NCI-H2196 (cell line): ENCODE measurements at regions not wholly inside any gene's neighbourhood (a gene's known extent, or its start where the extent isn't known, plus 50 kb on each side); places are given as distances from the start of the nearest gene placed in this dataset.
"Not testable (repeated sequence)": the region's sequence is repeated elsewhere in the genome, so short reads cannot be mapped to it uniquely, and the experiment has no call there.

ENCODE experiments used
- DNase-seq: peaks from one replicate; lab custom pipeline; 2025; ENCODE audit not compliant: unreplicated experiment; lab: John Stamatoyannopoulos, UW

DNA sequence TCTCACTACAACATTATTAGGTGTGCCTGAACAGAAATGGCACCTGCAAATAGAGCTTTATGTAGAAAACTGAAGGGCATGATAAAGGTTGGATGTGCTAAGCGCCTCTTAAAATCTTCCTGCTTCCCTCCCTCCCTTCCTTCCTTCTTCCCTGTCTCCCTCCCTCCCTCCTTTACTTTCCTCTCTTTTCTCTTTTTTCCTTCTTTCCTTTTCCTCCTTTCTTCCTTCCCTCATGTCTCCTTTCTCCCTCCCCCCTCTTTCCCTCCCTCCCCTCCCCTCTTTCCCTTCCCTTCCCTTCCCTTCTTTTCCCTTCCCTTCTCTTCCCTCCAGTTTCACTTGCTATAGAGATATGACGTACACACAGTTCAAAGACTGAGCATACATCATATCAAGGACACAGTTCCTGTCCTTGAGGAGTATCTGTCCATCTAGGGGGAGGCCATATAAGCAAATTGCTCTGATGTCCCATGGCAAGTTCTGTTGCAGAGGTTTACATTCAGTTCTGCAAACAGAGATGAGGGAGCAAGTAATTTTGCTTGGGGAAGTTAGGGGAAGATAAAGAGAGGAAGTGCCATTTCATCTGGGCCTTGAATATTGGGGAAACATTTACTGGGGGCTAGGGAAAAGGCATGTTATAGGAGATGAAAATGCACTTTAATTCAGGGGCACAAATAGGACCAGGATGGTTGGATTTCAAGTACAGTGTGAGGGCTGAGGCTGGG lies 79.0 kb upstream of the EEF1E1 start:
- DNase-seq = no peak

DNA sequence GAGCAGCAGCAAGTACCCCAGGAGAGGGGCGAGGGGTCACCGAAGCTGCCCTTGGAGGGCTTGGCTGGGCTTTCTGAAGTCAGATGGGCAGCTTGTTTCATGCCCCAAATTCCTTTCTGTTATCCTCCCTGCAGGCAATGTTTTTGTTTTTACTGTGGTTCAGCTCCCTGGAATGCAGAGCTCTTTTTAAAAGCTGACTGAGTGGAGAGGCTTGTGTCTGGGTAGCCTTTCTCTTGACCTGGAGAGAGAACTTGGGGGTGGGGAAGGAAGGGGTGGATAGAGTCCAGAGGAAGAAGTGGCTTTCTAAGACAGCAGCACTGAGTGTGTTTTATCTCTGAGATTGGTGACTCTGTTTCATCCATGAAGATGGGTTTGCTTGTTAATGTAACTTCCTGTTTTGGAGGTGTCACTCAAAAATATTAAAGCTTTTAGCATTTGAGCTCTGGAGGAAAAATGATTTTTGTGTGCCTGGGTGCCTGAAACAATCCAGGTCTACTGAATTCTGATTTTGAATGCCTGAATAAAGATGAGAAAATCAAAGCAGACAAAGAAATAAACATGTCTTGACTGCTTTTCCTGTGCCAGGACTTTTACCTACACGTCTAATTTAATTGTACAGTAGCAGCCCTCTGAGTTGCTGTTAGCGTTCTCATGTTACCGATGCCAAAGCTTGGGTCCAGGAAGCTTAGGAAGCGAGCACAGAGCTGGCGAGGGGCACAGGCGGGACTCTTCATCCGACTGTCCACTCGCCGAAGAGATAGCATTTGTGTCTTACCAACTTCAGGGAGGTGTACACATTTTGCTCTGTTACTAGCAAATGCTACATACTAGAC lies 78.2 kb upstream of the EEF1E1 start:
- no peak for DNase-seq

DNA sequence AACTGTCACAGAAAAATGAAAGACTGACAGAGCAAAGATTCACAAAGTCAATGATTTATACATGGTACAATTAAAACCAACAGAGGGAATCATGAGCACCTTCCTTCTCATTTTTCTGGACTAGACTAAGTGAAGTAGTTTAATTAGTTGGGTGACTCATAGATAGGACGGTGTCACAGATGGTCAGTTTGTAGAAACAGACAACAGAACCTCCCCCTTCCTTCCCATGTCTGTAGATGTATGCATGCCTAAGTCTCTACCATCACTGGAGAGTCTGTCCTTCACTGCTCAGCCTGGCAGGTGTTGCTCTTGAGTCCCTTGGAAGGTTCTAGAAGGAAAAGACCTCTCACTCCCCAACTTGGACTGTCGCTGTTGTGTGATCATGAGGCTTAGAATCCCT lies 75.4 kb upstream of the EEF1E1 start:
- no peak for DNase-seq

DNA sequence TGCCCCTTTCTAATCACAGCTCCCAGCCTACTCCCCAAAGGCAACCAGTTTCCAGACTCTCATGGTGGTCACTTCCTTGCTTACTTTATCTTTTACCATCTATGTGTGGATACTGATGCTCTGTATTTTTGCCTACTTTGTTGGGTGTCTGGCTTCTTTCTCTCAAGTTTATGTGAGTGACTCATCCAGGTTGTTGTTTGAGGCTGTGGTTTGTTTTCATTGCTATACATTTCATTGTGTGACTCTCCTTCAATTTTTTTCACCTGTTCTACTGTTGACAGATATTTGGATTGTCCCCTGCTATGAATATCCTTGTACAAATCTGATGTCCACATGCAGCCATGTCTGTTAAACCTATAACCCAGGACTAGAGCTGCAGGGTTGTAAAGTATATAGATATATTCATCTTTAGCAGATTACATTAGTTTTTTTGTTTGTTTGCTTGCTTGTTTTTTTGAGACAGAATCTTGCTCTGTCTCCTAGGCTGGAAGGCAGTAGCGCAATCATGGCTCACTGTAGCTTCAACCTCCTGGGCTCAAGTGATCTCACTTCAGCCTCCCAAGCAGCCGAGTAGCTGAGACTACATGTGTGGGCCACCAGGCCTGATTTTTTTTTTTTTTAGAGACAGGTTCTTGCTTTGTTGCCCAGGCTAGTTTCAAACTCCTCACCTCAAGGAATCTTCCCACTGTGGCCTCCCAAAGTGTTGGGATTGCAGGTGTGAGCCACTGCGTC lies 72.9 kb upstream of the EEF1E1 start:
- DNase-seq = no peak

DNA sequence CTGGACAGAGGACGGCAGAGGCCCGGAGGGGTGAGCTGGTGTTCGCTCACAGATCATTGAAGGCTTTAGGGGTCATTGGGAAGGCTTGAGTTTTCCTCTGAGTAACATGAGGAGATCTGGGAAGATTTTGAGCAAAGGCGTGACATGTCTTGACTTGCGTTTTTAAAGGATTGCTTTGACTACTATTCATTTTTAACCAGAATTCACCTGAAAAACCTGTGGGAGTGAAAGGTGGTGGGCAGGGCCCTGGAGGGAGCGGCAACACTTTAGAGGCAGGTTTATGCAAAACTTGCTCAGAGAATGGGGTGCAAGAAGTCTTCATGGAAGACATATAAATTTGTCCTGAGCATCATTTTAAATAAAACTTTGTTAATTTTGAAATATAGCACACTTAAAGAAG lies 72.2 kb upstream of the EEF1E1 start:
- DNase-seq = no peak

DNA sequence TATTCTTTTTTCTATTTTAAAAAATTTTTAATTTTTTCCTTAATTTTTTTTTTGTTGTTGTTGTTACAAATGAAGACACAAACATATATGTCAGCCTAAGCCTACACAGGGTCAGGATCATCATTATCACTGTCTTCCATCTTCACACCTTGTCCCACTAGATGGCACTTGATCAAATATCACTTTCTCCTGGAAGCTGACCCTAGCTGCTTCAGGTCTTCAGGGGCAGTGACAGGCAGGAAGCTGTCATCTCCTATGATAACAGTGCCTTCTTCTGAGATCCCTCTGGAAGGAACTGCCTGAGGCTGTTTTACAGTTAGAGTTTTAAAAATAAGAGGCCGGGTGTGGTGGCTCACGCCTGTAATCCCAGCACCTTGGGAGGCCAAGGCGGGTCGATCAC lies 70.2 kb upstream of the EEF1E1 start:
- no peak for DNase-seq

DNA sequence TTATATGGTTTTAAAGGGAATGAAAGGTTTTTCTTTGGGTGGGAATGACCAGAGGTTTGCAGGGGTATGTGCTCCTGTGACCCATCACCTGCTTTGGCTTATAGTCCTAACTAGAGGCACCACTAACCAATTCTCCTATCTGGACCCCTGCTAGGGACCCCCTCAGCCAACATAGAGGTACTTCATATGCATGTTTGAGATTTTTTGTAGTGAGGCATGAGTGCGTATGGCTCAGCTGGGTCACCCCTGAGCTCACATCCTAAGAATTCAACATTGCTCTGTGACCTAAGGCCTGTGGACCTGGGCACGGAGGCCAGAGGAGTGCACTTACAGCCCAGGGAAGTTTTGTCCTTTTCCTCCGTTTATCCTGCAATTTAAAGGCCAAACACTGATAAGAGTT lies 68.4 kb upstream of the EEF1E1 start:
- no peak for DNase-seq

DNA sequence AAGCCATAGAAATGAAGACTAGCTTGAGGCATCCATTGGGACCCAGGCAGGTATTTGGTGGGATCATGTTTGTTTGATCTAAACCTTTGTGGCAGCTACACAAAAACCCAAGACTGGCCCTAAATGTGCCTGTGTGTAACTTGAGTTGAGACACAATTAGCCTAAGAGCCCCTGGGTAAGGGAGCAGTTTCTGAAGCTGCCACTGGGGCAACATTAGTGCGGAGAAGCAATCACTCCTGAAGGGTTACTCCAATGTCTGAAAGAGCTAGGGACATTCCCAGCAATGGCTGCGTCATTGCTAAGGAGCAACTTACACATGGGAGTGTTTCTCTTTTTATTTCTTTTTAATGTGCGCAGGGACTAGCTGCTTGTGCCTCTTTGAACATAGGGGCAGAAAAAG lies 67.9 kb upstream of the EEF1E1 start:
- no peak for DNase-seq

DNA sequence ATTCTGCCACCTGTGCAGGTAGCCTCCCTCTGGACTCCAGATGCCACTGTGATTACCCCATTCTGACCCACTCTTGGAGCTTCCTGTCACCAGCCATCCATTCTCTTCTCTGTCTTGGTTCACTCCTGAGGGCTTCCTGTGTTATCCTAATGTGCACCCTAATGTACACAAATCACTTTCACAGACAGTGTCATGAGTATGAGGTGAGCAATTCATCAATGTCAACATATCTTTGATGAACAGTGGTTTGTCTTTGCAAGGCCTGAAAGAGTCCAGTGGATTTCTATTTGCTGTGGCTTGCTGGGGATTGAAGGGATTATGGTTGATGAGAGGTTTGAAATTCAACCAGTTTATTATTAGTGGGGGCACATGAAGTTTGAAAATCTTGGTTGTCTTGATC lies 63.8 kb upstream of the EEF1E1 start:
- no peak for DNase-seq

DNA sequence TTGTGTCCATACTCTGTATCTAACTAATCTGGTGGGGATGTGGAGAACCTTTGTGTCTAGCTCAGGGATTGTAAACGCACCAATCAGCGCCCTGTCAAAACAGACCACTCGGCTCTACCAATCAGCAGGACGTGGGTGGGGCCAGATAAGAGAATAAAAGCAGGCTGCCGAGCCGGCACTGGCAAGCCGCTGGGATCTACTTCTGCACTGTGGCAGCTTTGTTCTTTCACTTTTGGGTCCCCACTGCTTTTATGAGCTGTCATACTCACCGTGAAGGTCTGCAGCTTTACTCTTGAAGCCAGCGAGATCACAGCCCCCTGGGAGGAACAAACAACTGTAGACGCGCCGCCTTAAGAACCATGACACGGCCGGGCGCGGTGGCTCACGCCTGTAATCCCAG lies 62.7 kb upstream of the EEF1E1 start:
- not testable (repeated sequence) for DNase-seq

DNA sequence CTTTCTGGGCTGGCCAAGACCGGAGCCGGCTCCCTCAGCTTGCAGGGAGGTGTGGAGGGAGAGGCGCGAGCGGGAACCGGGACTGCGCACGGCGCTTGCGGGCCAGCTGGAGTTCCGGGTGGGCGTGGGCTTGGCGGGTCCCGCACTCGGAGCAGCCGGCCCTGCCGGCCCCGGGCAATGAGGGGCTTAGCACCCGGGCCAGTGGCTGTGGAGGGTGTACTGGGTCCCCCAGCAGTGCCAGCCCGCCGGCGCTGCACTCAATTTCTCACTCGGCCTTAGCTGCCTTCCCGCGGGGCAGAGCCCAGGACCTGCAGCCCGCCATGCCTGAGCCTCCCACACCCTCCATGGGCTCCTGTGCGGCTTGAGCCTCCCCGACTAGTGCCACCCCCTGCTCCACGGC lies 61.9 kb upstream of the EEF1E1 start:
- DNase-seq = not testable (repeated sequence)

DNA sequence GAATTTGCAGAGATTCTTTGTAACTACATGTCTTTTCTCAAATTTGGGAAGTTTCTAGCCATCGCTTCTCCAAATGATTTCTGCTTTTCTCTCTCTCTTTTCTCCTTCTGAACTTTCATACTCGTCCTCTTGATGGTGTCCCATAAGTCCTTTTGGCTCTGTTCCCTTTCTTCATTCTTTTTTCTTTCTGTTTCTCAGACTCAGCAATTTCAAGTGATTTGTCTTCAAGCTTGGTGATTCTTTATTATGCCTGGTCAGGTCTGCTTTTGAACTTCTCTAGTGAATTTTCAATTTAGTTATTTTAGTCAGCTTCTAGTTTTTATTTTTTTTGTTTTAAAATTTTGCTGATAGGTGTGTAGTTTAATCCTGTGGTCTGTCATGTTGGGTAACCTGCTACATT lies 57.6 kb upstream of the EEF1E1 start:
- no peak for DNase-seq

DNA sequence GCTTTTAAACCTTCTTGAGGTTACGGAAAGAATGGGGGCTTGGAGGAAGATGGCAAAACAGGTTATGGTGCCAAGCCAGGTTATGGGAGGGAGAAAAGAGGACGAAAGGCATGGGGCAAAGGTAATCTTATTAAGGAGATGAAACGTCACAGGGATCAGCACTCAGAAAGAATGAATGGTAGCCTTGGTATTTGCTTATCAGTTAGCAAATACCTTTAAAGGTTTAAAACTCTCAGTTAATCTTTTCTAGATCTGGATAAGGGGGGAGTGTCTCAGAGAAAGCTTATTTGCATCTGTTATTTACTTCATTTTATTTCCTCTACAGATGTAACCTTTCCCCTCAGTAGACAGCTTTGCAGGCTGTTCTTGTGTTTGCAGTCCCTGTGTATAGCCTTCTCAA lies 55.5 kb upstream of the EEF1E1 start:
- no peak for DNase-seq

DNA sequence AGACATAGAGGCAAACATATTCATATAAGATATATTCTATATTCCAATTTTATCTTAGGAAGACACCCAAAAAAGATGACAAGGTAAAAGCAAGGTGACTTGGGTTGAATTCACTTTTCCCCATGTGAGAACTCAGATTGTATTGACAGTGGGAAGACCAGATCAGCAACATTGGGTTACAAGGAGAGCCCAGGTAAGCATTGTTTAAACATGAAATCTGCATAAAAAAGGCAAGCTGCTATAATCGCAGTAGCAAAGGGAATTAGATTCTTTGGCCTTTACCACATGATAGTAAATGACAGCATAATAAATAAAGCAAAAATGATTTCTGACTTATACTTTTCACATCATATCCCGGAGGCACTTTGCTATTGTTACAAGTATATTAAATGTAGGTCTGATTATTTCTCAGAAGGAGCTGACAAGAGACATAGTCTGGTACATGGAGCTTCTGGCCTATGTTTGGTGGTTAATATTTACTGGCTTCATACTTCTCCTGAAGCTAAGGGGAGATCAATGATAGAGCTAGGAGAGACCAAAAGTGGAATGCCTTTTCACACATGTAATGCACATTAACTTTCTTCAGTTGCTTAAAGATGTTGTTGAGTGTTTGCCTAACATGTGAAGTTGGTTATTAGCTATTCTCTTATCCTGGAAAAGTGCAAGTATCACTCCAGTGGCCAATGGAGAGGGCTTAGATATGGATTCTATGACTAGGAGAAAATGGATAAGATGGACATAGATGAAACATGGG lies 53.1 kb upstream of the EEF1E1 start:
- DNase-seq = no peak
